ENCODE measurements at regions not wholly inside any gene's neighbourhood (a gene's known extent, or its start where the extent isn't known, plus 50 kb on each side); places are given as distances from the start of the nearest gene placed in this dataset.
A peak's percentile ranks its signal among the peaks of the same experiment; 100 is the strongest.

GRCh38 chr7:85480666-85481065, 293.8 kb upstream of the SEMA3D start:
- no peak for FAIRE-seq

DNA sequence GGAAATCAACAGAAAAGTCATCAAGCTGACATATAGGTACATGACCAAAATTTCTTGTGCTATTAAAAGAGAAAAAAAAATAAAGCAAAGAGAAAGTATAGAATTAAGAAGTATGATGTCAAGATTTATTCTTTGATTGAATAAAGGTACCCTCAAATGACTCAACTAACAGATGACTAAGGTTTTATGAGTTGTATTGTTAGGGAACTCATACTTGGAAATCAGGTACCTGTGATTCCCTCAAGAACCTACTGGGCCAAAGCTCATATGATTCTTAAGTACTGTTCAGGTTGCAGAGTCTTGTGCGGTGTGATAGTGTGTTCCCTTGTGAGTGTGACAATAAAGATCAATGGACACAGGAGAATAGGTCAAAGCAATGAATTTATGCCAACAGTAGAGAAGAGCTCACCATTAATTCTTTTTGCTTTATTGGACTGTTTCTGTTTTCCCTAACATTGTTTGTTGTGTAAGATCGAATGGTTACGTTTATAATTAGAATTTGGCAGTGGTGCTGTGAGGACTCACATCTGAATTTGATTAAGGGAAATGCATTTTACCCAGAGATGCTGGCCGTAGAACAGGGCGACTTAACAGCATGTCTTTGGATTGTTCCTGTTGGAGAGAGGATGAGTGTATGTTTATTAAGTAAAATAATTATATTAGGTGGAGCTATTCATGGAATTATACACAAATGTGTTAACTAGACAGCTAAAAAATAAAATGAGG, 293.2 kb upstream of the SEMA3D start:
- FAIRE-seq, result peak; percentile 98

- no peak for FAIRE-seq
These were observed 291.7 kb upstream of the SEMA3D start for GRCh38 chr7:85478530-85478929.

GRCh38 chr7:85475476-85475875, 288.6 kb upstream of the SEMA3D start:
- FAIRE-seq, result no peak

DNA sequence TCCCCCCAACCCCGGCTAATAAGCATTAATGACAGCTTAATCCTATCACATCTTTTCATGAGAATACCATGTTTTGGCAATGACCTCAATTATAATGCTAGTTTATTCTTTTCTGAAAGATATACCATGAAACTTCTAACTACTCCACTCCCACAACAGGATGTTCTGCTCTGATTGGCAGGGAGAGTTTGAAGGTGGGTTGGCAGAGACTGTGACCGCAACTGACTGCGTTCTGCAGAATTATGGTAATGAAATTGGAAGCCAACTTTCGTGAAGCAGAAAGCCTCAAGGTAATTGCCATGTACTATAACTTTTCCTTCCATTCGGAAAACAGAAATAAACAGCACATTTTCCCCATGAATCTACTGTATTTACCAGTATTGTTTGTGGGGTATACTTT, 288.2 kb upstream of the SEMA3D start:
- FAIRE-seq, result no peak

GRCh38 chr7:85474234-85474633, 287.4 kb upstream of the SEMA3D start:
- FAIRE-seq, result no peak

GRCh38 chr7:85471740-85472139, 284.9 kb upstream of the SEMA3D start:
- no peak for FAIRE-seq

DNA sequence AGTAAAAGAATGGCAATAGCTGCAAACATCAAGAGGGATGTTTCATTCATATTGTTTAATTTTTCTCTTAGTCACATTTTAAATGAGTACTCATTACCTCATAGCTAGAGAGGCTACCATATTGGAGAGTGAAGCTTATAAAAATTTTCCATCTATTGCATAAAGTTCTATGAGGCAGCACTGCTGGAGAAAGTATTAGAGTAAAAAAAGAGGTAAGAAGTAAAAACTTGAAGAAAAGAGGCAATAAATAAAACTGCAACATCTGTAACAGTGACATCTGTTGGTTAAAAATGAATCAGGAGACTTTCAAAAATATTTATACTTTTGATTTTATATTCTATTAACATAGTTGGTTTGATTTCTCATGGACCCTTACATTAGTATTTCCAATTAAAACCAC, 284.5 kb upstream of the SEMA3D start:
- no peak for FAIRE-seq

- no peak for FAIRE-seq
These were observed 282.7 kb upstream of the SEMA3D start for GRCh38 chr7:85469446-85470010.

GRCh38 chr7:85464042-85464651, 277.3 kb upstream of the SEMA3D start:
- peak; percentile 46 for FAIRE-seq

GRCh38 chr7:85462671-85463070, 275.8 kb upstream of the SEMA3D start:
- FAIRE-seq, result no peak

GRCh38 chr7:85457911-85458310, 271.1 kb upstream of the SEMA3D start:
- FAIRE-seq, result no peak

- no peak for FAIRE-seq
These were observed 269.4 kb upstream of the SEMA3D start for GRCh38 chr7:85456254-85456653.

DNA sequence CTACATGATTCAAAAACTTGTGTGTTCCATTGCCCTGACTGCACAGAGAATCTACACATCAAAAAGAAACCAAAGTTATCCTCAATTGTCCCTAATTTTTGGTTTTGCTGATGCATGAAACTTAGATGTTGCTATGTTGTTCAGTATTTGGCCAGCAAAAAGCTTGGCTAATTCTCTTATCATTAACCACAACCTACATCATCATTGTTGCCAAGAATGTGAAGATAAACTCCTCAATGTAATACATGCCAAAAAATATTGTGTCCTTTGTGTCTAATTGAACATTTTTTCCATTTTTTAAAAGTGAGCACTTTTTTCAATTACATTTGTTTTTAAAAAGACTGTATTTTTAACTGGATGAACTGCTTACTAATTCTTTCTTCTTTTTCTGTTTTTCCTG, 268.0 kb upstream of the SEMA3D start:
- FAIRE-seq, result peak; percentile 39

DNA sequence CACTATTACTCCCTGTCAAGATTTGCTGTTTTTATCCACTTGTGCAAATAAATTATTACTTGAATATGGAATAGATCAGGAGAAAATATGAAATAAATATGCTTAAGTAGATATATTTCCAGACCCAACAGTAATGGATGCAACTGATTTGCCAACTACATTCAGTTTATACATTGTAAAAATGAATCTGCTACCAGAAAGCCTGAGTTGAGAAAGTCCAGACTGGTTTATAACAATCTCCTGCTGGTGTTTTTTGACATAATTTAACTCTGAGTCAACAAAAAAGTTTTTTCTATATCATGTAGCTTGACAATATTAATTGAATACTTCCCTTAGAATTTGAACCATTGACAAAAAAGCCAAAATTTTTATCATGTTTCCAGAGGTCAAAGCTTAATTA, 265.8 kb upstream of the SEMA3D start:
- FAIRE-seq, result no peak

- FAIRE-seq, result no peak
These were observed 262.6 kb upstream of the SEMA3D start for GRCh38 chr7:85449478-85449877.

DNA sequence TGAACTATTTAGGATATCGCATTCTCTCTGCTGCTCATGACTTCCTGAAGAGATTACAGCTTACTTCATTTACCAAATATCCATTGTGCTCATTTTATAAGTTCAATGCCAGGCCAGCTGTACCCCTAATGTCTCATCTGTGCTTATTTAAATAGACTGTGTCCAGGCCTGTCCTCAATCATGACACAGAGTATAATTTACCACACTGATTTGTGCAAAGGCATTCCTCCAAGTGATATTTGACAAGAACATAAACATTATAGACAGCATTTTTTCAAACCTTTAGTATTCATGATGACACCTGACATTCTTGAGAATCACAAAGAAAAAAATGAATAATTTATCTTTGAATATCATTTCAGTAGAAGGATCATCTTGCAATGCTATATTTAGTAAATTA, 260.1 kb upstream of the SEMA3D start:
- FAIRE-seq, result no peak

GRCh38 chr7:85426487-85426960, 239.7 kb upstream of the SEMA3D start:
- FAIRE-seq, result no peak

GRCh38 chr7:85424298-85424697, 237.4 kb upstream of the SEMA3D start:
- no peak for FAIRE-seq

DNA sequence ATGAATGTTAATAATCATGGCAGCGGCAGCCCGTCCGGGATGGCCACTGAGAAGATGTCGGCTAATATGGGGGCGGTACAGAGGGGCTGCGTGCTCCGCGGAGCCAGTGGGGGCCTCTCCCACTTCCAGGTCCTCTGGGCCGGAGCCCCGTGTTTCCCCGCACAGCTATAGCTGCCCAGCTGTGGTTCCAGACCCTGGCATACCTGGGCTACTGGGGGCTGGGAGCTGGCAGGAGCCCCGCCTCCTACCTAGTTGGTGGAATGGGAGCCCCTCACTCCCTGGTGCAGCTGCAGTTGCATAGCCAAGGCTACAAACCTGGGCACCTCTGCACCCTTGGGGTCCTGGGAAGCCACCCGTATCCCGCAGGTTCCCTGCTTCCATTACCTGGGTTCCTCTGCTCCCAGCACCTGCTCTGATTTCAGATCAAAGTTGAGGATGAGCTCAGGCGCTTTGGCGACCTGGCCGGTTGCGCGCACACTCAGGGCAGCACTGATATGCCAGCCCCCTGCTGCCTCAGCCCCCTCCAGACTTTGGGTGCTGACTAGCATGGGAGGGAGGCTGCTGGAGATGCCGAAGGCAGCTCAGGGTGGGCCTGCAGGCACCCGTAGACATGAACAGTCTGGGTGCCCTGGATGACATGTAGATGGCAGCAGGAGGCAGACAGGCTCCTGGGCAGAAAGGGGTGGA, 236.5 kb upstream of the SEMA3D start:
- no peak for FAIRE-seq

- no peak for FAIRE-seq
These were observed 228.9 kb upstream of the SEMA3D start for GRCh38 chr7:85415743-85416142.

DNA sequence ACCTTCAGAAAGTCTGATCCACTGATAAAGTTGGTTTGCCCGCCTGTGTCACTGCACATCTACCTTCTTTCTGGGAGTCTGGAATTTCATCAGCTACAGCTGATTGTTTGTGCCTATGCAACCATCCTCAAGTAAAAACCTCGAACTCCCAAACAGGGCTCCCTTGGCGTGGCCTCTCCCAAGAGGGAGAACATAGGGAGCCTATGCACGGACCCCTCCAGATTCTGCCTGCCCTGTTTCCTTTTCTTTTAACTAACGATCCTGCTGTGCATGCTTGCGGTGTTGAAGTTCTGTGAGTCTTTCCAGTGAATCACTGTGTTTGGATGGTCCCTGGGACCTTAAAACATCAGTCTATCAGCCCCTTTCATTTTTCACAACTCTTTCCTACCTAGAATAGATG, 226.9 kb upstream of the SEMA3D start:
- no peak for FAIRE-seq

DNA sequence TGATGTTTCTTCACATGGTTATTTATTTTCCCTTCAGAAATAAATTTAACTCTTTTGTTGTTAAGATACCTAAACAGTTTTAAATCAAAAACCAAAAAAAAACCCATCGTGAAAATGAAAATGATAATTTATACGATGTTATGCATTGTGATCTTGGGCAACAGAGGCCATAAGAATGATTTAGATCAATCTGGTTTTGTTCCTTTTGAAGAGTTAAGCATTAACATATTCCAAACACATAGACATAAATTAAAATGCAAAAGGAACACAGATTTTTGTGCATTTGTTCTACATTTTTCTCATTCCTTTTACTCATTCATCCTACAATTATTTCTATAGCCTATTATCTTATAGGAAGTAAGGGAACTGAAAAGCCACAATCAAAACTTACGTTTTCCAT, 226.1 kb upstream of the SEMA3D start:
- no peak for FAIRE-seq

- FAIRE-seq, result no peak
These were observed 220.5 kb upstream of the SEMA3D start for GRCh38 chr7:85407391-85407790.

All from endometrium (tissue), 2 donors.